ENCODE measurements at regions not wholly inside any gene's neighbourhood (a gene's known extent, or its start where the extent isn't known, plus 50 kb on each side); places are given as distances from the start of the nearest gene placed in this dataset.
"Not testable (repeated sequence)": the region's sequence is repeated elsewhere in the genome, so short reads cannot be mapped to it uniquely, and the experiment has no call there.

GRCh38 chrY:18891994-18892393 is 118.5 kb upstream of the HSFY2 start:
- Histone ChIP-seq H3K27ac (ENCODE audit: insufficient read depth, low read depth, low read length, poor library complexity, severe bottlenecking) (no peak overlapping the region), H3K4me3 (ENCODE audit: insufficient read depth, low read depth, low read length) (no peak overlapping the region), H3K36me3 (ENCODE audit: control insufficient read depth, insufficient read depth, low read length) (no peaks in the 10 kb centered on the region), H3K9me3 (ENCODE audit: control insufficient read depth, low read length) (no peaks in the 10 kb centered on the region), H3K27me3 (ENCODE audit: control insufficient read depth, insufficient read depth, low read length, poor library complexity, severe bottlenecking) (no peaks in the 10 kb centered on the region), H3K4me1 (ENCODE audit: control insufficient read depth, insufficient read depth, low read length) (no peaks in the 10 kb centered on the region)
- WGBS, 2 experiments: 93 to 94% methylated on average over 4 of the region's 4 CpGs

- Histone ChIP-seq H3K4me3 (ENCODE audit: insufficient read depth, low read depth, low read length) (no peak overlapping the region), H3K36me3 (ENCODE audit: control insufficient read depth, insufficient read depth, low read length) (no peaks in the 10 kb centered on the region), H3K9me3 (ENCODE audit: control insufficient read depth, low read length) (no peaks in the 10 kb centered on the region), H3K27ac (ENCODE audit: insufficient read depth, low read depth, low read length, poor library complexity, severe bottlenecking) (no peak overlapping the region), H3K27me3 (ENCODE audit: control insufficient read depth, insufficient read depth, low read length, poor library complexity, severe bottlenecking) (no peaks in the 10 kb centered on the region), H3K4me1 (ENCODE audit: control insufficient read depth, insufficient read depth, low read length) (no peaks in the 10 kb centered on the region)
- WGBS, 2 experiments: 86 to 94% methylated on average over 2 of the region's 2 CpGs
These were observed 116.0 kb upstream of the HSFY2 start for GRCh38 chrY:18889548-18889947.

- WGBS, 2 experiments: 62 to 75% methylated on average over 2 of the region's 2 CpGs
- H3K4me1 ChIP-seq (ENCODE audit: control insufficient read depth, insufficient read depth, low read length): no peaks in the 10 kb centered on the region
- no peaks in the 10 kb centered on the region for H3K27me3 ChIP-seq (ENCODE audit: control insufficient read depth, insufficient read depth, low read length, poor library complexity, severe bottlenecking)
- no peak overlapping the region for H3K27ac ChIP-seq (ENCODE audit: insufficient read depth, low read depth, low read length, poor library complexity, severe bottlenecking)
- H3K36me3 ChIP-seq (ENCODE audit: control insufficient read depth, insufficient read depth, low read length): no peaks in the 10 kb centered on the region
- no peak overlapping the region for H3K4me3 ChIP-seq (ENCODE audit: insufficient read depth, low read depth, low read length)
- H3K9me3 ChIP-seq (ENCODE audit: control insufficient read depth, low read length): no peaks in the 10 kb centered on the region
These were observed 111.2 kb upstream of the HSFY2 start for GRCh38 chrY:18884748-18885147.

GRCh38 chrY:18869145-18869544 is 95.6 kb upstream of the HSFY2 start:
- not testable (repeated sequence) for H3K27me3 ChIP-seq (ENCODE audit: control insufficient read depth, insufficient read depth, low read length, poor library complexity, severe bottlenecking); H3K9me3 ChIP-seq (ENCODE audit: control insufficient read depth, low read length); H3K27ac ChIP-seq (ENCODE audit: insufficient read depth, low read depth, low read length, poor library complexity, severe bottlenecking); H3K36me3 ChIP-seq (ENCODE audit: control insufficient read depth, insufficient read depth, low read length); H3K4me1 ChIP-seq (ENCODE audit: control insufficient read depth, insufficient read depth, low read length); H3K4me3 ChIP-seq (ENCODE audit: insufficient read depth, low read depth, low read length)
- no CpG with 5 or more reads among the region's 6 CpGs for WGBS, 2 experiments

GRCh38 chrY:18866887-18867551 is 93.5 kb upstream of the HSFY2 start:
- not testable (repeated sequence) for H3K36me3 ChIP-seq (ENCODE audit: control insufficient read depth, insufficient read depth, low read length); H3K9me3 ChIP-seq (ENCODE audit: control insufficient read depth, low read length); H3K4me3 ChIP-seq (ENCODE audit: insufficient read depth, low read depth, low read length); H3K4me1 ChIP-seq (ENCODE audit: control insufficient read depth, insufficient read depth, low read length); H3K27me3 ChIP-seq (ENCODE audit: control insufficient read depth, insufficient read depth, low read length, poor library complexity, severe bottlenecking); H3K27ac ChIP-seq (ENCODE audit: insufficient read depth, low read depth, low read length, poor library complexity, severe bottlenecking)
- WGBS, 2 experiments: no CpG with 5 or more reads among the region's 3 CpGs

- H3K27ac ChIP-seq (ENCODE audit: insufficient read depth, low read depth, low read length, poor library complexity, severe bottlenecking); H3K9me3 ChIP-seq (ENCODE audit: control insufficient read depth, low read length); H3K4me3 ChIP-seq (ENCODE audit: insufficient read depth, low read depth, low read length); H3K27me3 ChIP-seq (ENCODE audit: control insufficient read depth, insufficient read depth, low read length, poor library complexity, severe bottlenecking); H3K36me3 ChIP-seq (ENCODE audit: control insufficient read depth, insufficient read depth, low read length); H3K4me1 ChIP-seq (ENCODE audit: control insufficient read depth, insufficient read depth, low read length): not testable (repeated sequence)
- WGBS, 2 experiments: no CpG with 5 or more reads among the region's 3 CpGs
These were observed 87.3 kb upstream of the HSFY2 start for GRCh38 chrY:18860856-18861255.

- WGBS, 2 experiments: no CpG with 5 or more reads among the region's 2 CpGs
- H3K27me3 ChIP-seq (ENCODE audit: control insufficient read depth, insufficient read depth, low read length, poor library complexity, severe bottlenecking); H3K4me3 ChIP-seq (ENCODE audit: insufficient read depth, low read depth, low read length); H3K27ac ChIP-seq (ENCODE audit: insufficient read depth, low read depth, low read length, poor library complexity, severe bottlenecking); H3K36me3 ChIP-seq (ENCODE audit: control insufficient read depth, insufficient read depth, low read length); H3K4me1 ChIP-seq (ENCODE audit: control insufficient read depth, insufficient read depth, low read length); H3K9me3 ChIP-seq (ENCODE audit: control insufficient read depth, low read length): not testable (repeated sequence)
These were observed 85.1 kb upstream of the HSFY2 start for GRCh38 chrY:18858484-18859191.

GRCh38 chrY:18855184-18855583 is 81.6 kb upstream of the HSFY2 start:
- not testable (repeated sequence) for H3K9me3 ChIP-seq (ENCODE audit: control insufficient read depth, low read length); H3K4me1 ChIP-seq (ENCODE audit: control insufficient read depth, insufficient read depth, low read length); H3K36me3 ChIP-seq (ENCODE audit: control insufficient read depth, insufficient read depth, low read length); H3K27ac ChIP-seq (ENCODE audit: insufficient read depth, low read depth, low read length, poor library complexity, severe bottlenecking); H3K4me3 ChIP-seq (ENCODE audit: insufficient read depth, low read depth, low read length); H3K27me3 ChIP-seq (ENCODE audit: control insufficient read depth, insufficient read depth, low read length, poor library complexity, severe bottlenecking)
- WGBS, 2 experiments: no CpG with 5 or more reads among the region's 2 CpGs

GRCh38 chrY:18853323-18853722 is 79.8 kb upstream of the HSFY2 start:
- not testable (repeated sequence) for H3K4me1 ChIP-seq (ENCODE audit: control insufficient read depth, insufficient read depth, low read length); H3K27me3 ChIP-seq (ENCODE audit: control insufficient read depth, insufficient read depth, low read length, poor library complexity, severe bottlenecking); H3K27ac ChIP-seq (ENCODE audit: insufficient read depth, low read depth, low read length, poor library complexity, severe bottlenecking); H3K4me3 ChIP-seq (ENCODE audit: insufficient read depth, low read depth, low read length); H3K9me3 ChIP-seq (ENCODE audit: control insufficient read depth, low read length); H3K36me3 ChIP-seq (ENCODE audit: control insufficient read depth, insufficient read depth, low read length)
- WGBS, 2 experiments: no CpG with 5 or more reads among the region's 4 CpGs

GRCh38 chrY:18836643-18837042 is 63.1 kb upstream of the HSFY2 start:
- H3K27me3 ChIP-seq (ENCODE audit: control insufficient read depth, insufficient read depth, low read length, poor library complexity, severe bottlenecking); H3K4me1 ChIP-seq (ENCODE audit: control insufficient read depth, insufficient read depth, low read length); H3K9me3 ChIP-seq (ENCODE audit: control insufficient read depth, low read length); H3K4me3 ChIP-seq (ENCODE audit: insufficient read depth, low read depth, low read length); H3K36me3 ChIP-seq (ENCODE audit: control insufficient read depth, insufficient read depth, low read length); H3K27ac ChIP-seq (ENCODE audit: insufficient read depth, low read depth, low read length, poor library complexity, severe bottlenecking): not testable (repeated sequence)
- no CpG with 5 or more reads among the region's 6 CpGs for WGBS, 2 experiments
